GM18502 (cell line): ENCODE measurements at regions not wholly inside any gene's neighbourhood (a gene's known extent, or its start where the extent isn't known, plus 50 kb on each side); places are given as distances from the start of the nearest gene placed in this dataset.
"Not testable (repeated sequence)": the region's sequence is repeated elsewhere in the genome, so short reads cannot be mapped to it uniquely, and the experiment has no call there.

ENCODE experiments used
- ATAC-seq: cut with Tn5 transposase; IDR thresholded peaks from one replicate; pipeline ENCODE4 v1.9.1; 2021; ENCODE audit warnings: mild to moderate bottlenecking; ENCODE audit not compliant: unreplicated experiment, poor library complexity

GRCh38 chr2:154507186-154507585 is 191.3 kb upstream of the KCNJ3 start:
- no peak for ATAC-seq

DNA sequence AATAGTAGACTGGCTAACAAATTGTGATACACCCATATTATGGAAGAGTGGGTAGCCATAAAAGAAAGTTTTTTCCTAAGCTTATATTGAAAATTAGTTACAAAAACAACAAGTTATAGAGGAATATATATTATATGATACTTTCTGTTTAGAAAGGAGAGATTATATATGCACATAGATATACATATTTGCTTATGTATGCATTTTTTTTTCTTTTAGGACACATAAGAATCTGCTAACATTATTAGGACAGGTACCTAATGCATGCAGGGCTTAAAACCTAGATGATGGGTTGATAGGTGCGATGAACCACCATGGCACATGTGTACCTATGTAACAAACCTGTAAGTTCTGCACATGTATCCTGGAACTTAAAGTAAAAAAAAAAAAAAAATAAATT is 179.6 kb upstream of the KCNJ3 start:
- no peak for ATAC-seq

- not testable (repeated sequence) for ATAC-seq
Observed at GRCh38 chr2:154520951-154521350, 177.5 kb upstream of the KCNJ3 start.

GRCh38 chr2:154526234-154526633 is 172.3 kb upstream of the KCNJ3 start:
- no peak for ATAC-seq

- no peak for ATAC-seq
Observed at GRCh38 chr2:154527962-154528361, 170.5 kb upstream of the KCNJ3 start.

GRCh38 chr2:154532004-154532403 is 166.5 kb upstream of the KCNJ3 start:
- ATAC-seq = no peak

DNA sequence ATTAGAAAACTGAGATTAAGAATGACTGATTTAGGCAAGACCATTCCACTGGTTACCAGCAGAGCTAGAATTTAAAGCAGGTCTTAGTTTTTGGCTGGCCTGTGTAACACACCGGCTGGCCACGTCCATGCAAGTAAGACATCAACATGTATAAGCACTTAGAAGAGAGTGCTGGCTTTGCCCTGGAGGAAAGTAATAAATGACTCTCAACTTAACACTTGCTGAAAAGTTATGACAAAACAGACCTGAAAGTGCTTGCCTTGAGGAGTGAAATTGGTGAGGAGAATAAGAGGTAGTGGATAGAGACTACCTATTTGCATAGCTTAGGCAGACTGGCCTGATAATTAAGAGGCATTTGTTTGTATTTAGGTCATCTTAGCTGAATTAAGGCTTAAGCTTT is 165.7 kb upstream of the KCNJ3 start:
- ATAC-seq = no peak

DNA sequence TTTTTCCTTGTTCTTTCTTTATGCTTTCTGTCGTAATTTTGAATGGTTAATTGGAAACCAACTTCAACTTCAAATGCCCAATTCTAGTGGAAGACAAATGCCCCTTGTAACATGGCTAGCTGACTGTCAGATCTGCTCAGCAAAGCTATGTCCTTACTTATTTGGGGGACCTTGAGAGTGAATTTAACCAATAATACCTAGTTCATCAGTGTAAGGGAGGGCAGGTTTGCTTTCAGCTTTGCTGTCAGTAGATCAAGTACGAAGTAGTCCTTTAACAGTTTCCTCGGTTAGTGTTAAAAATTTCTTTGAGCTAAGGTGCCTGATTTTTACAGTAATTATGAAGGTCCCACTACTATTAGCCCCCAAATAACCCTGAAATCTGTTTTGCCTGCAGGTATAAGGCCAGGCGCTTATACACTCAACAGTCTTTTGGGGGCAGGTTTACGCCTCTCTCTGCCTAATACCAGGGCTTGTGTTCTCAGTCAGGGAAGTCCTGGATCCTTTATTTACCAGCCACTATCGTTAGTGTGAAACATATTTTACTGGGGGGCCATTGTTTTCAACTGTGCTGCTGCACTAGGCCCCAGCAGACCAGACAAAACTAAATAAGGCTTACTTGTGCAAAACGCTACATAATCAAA is 165.1 kb upstream of the KCNJ3 start:
- no peak for ATAC-seq

- ATAC-seq = peak; percentile 64
Observed at GRCh38 chr2:154537024-154537423, 161.5 kb upstream of the KCNJ3 start.

GRCh38 chr2:154537843-154538450 is 160.5 kb upstream of the KCNJ3 start:
- ATAC-seq = no peak

DNA sequence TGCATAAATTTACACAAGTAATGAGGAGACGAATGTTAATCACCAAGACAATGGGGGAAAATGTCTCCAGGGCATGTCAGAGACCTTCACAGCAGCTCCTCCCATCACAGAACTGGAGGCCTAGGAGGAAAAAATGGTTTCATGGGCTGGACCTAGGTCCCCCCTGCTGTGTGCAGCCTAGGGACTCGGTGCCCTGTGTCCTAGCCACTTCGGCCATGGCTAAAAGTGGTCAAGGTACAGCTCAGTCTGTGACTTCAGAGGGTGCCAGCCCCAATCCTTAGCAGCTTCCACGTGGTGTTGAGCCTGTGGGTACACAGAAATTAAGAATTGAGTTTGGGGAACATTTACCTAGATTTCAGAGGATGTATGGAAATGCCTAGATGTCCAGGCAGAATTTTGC is 152.2 kb upstream of the KCNJ3 start:
- ATAC-seq = no peak

DNA sequence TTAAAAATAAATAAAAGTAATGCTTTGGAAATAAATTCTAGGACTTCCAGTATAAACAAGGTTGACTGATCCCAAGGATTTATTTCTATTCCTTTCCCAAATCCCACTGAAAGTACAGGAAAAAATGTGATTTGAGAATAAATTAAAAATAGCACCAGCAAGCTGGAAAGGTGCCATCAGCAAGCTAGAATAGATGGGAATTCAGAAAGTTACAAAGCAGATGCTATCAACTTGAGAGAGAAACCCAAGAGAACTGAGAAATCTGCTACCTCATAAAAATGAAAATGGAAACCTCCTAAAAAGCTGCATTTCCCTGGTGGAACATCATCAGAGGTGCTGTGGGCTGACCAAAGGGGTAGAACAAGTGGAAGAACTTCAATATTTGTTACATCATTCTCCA is 148.6 kb upstream of the KCNJ3 start:
- ATAC-seq = no peak

GRCh38 chr2:154551649-154552048 is 146.8 kb upstream of the KCNJ3 start:
- ATAC-seq = no peak

DNA sequence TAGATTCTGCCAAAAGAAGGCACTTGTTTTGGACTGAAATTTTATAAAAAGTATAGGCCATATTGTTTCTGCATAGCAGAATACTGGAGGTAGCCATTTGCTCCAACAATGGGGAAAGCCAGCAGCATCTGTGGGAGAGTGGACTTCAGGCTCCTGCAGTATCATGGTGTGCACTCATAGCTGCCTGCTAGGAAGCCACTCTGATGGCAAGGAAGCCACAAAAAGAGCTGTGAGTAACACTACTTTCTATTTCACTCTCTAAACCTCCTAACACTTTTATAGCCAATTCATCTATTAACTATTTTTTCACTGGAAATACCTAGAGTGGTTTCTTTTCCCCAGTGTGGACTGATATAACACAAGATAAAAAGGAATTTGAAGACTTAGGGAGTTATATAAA is 144.4 kb upstream of the KCNJ3 start:
- peak; percentile 59 for ATAC-seq

DNA sequence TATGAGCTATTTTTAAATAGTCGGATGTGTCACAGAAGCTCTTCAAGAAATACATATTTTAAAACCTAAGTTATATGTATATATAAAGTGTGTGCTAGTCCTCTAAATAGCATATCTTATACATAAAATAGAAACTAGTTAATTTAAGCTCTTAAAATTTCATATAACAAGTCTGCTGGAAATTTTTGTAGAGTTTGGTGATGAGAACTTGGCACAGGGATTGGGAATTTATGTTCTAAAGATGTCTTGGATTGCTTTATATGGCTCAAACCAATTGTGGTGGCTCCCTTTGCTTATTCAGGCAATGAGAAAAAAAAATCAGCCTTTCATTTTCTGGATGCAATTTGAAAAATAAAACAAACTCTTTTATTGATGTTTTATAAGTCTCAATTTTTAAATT is 142.8 kb upstream of the KCNJ3 start:
- no peak for ATAC-seq

DNA sequence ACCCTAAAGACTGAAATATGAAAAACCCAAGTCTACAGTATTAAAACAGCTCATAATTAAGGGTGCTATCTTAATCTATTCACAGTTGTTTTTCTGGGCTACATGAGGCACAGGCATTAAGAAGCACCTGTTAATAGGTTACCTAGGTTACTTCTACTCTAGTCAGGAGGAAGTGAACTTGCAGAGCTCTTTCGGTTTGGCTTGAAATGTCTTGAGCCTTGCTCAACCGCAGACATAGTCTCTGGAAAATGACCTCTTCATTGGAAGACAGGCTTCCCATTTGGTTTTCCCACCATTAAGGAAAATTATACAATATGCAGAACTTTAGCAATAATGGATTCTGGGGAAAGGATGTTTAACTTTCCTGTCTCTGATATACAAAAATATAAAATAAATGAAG is 142.3 kb upstream of the KCNJ3 start:
- no peak for ATAC-seq

GRCh38 chr2:154556607-154557006 is 141.9 kb upstream of the KCNJ3 start:
- no peak for ATAC-seq

- ATAC-seq = no peak
Observed at GRCh38 chr2:154557906-154558305, 140.6 kb upstream of the KCNJ3 start.

- ATAC-seq = no peak
Observed at GRCh38 chr2:154565433-154565832, 133.1 kb upstream of the KCNJ3 start.

- ATAC-seq = no peak
Observed at GRCh38 chr2:154568413-154568812, 130.1 kb upstream of the KCNJ3 start.

DNA sequence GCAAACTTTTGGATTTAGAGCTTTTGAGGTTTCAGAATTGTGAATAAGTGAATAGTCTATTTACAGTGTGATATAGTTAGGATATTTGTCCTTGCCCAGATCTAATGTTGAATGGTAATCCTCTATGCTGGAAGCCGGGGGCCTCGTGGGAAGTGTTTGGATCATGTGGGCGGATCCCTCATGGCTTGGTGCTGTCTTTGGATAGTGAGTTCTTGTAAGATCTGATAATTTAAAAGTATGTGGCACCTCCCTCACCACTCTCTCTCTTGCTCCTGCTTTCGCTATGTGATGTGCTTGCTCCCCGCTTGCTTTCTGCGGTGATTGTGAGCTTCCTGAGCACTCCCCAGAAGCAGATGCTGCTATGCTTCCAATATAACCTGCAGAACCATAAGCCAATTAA is 128.0 kb upstream of the KCNJ3 start:
- ATAC-seq = no peak

- ATAC-seq = not testable (repeated sequence)
Observed at GRCh38 chr2:154576699-154577098, 121.8 kb upstream of the KCNJ3 start.
